Middle frontal gyrus (tissue), 1 donor: ENCODE measurements at regions not wholly inside any gene's neighbourhood (a gene's known extent, or its start where the extent isn't known, plus 50 kb on each side); places are given as distances from the start of the nearest gene placed in this dataset.

Source experiments
- DNase-seq: peaks from one replicate; pipeline ENCODE4 v3.0.0-alpha.2; 2015; ENCODE audit warnings: low spot score; ENCODE audit errors: extremely low spot score

DNA sequence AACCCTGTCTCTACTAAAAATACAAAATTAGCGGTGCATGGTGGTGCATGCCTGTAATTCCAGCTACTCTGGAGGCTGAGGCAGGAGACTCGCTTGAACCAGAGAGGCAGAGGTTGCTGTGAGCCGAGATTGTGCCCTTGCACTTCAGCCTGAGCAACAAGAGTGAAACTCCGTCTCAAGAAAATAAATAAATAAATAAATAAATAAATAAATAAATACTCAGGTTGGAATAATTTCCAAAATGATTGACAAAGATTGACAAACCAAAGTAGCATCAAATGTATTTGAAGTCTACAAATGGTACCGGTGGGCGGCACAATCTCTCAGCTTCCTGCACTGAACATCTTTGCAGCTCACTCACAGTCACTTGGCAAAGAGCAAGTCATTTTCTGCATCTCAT, 144.1 kb upstream of the NRSN1 start:
- DNase-seq: no peak

DNA sequence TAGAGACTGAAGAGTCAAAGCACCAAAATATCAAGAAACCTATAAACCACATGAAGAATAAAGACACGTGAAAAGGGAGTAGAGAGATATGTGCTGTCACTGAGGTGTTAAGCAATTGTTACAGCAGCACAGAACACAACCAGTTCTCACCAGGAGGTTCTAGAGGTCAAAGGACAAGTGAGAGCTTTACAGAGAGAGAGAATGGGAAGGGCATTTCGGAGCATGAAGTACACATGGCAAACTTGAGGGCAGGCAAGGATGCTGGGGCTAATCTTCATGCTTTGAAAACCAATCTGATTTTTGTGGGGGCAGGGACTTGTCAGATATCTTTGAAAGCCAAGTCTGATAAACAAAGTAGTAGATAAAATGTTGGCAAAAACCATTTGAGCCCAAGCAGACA, 142.3 kb upstream of the NRSN1 start:
- DNase-seq: no peak

DNA sequence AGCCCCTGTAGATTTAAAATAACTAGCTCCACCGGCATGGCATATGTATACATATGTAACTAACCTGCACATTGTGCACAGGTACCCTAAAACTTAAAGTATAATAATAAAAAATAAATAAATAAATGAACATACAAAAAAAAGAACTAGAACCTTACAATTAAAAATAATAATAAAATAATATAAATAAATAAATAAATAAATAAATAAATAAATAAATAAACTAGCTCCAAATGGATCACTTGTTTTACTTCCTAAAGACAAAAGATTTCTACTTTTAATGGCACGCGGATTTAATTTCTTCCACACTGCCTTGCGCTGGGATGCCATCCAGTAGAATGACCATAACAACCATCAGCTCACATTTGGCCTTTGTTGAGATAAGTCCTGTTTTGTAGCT, 141.0 kb upstream of the NRSN1 start:
- no peak for DNase-seq

DNA sequence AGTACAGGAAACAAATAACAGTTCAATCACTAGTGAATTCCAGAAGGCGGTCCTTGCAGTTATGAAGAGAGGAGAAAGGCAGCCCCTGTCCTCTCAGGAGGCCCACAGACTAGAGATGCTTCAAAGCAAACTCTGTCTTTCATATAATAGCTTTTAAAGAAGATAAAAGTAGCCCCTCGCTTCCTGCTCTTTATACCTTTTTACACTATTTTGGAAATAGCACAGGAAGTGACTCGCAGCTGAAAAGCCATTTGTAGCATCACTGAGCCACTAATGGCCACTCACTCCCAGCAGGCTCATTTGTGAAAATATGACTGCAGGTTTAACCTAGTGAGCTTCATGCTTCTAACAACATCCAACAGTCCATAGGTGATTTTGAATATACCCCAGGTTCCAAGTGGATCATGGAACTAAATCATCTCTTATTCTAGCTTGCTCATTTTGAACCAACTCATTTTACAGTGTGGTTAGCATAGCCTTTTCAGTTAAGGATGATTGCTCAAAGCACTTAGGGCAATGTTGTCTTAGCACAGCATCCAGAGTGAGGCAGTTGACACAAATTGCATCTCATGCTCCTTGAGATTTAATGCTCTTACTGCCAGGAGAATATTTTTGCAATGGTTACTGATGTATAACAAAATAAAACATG, 136.0 kb upstream of the NRSN1 start:
- no peak for DNase-seq

DNA sequence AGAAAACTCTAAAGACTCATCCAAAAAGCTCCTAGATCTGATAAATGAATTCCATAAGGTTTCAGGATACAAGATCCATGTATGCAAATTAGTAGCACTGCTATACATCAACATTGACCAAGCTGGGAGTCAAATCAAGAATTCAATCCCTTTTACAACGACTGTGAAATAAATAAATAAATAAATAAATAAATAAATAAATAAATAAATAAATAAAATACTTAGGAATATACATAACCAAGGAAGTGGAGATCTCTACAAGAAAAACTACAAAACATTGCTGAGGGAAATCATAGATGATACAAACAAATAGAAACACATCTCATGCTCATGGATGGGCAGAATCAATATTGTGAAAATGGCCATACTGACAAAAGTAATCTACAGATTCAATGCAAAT, 132.0 kb upstream of the NRSN1 start:
- DNase-seq: no peak

DNA sequence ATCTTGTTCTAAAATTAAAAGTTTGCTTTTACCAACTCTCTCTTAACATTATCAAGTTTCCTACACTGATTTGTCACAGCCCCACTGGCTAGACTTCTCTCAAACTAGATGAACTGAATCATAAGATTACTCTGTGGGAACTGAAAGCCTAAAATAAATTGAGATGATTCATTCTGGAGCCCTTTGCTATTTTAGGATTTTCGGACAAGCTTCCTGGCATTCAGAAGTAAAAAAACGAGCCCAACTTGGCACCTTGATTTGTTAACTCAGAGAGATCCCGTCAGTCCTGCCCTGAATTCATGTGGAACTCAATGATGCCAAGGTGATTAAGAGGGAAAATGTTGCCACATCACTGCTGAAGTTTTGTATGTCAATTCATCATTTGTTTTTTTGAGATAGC, 122.0 kb upstream of the NRSN1 start:
- DNase-seq: peak; percentile 70

DNA sequence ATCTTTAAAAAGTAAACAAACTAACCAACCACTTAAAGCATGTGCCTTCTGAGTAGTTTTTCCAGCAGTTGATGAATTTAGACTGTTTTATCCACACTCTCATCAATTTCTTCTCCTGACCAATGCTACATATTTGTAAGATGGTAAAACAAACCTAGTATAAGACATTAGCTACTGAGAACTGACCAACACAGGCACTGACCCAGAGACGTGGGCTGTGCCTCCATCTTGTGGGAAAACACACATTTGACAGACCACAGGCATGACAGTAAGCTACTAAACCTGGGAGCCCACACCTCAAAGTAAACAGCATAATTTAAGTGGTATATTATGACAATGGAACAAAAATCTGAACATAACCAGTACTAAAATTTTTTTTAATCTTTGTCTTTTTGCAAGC, 121.4 kb upstream of the NRSN1 start:
- DNase-seq: no peak

DNA sequence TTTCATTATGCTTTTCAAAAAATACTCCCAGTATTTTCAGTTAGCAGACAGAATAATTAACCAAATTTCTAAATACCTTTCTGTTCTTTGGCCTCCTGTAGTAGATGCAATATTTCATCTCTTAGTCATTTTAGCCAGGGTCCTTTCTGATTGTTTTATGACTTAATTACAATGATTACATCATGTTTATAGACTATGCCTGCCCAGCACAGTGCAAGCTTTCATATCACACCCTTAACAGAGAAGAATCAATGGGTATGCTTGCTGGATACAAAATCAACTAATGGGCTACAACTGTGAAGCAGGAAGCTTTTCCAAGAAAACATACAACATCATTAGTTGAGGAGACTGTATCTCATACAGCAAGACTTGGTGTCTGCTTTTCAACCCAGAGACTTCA, 119.8 kb upstream of the NRSN1 start:
- DNase-seq: no peak

DNA sequence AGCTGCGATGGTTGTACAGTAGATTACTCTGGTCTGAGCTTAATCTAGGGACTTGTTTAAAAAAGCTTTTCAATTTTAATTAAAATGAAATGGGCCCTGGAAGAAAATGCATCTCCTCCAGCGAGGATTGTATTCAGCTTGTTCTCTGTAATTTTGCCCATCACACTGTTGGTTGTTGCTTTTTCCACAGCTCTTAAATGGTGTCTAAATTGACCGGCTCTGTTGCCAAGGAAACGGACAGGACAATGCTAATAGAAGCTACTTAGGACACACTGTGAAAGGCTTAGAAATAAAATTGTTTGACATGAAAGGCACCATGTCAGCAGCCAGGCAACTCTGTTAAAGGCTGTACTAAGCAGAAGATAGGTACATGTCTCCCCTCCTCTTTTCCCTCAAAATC, 116.7 kb upstream of the NRSN1 start:
- no peak for DNase-seq

DNA sequence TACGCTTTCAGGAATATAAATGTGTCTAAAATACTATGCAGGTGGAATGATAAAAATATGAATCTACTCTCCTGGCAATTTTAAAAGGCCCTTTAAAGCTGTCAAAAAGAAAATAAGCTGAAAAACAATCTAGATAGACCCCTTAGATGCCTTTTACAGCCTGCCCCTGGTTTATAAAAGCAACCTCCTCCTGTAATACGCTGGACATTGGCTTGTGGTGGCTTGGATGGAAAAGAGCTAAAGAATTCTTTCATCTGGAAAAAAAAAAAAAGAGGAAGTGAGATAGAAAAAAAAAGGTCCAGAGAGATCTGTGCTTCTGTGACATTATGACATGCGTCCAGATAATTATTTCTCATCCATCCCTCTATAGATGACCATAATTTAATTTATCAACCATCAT, 115.9 kb upstream of the NRSN1 start:
- DNase-seq: no peak

DNA sequence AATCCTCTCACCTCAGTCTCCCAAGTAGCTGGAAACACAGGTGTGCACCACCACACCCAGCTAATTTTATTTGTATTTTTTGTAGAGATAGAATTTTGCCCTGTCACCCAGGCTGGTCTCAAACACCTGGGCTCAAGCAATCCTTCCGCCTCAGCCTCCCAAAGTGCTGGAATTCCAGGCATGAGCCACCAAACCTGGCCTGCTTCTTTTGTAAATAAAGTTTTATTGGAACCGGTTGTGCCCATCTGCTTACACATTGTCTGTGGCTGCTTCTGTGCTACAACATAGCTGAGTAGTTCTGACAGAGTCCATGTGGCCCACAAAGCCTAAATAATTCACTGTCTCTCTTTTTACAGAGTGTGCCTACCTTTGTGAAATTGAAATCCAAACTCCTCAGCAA, 109.7 kb upstream of the NRSN1 start:
- no peak for DNase-seq

DNA sequence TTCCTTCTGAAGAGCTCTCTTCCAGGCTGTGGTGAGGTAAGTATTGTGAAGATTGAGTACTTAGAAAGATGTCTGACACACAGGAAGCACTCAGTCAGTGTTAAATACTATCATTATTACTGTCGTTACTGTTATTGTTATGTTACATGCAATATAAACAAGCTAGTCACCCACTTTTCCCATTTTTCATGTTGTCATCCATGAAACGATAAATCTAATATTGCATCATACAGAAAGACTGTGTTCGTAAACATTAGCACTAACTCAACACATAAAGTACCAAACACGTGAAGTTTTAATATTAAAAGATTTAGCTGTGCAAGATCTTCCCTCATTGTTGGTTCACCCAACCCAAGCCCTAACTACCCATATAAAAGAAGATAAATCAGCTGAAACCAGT, 109.2 kb upstream of the NRSN1 start:
- DNase-seq: no peak

DNA sequence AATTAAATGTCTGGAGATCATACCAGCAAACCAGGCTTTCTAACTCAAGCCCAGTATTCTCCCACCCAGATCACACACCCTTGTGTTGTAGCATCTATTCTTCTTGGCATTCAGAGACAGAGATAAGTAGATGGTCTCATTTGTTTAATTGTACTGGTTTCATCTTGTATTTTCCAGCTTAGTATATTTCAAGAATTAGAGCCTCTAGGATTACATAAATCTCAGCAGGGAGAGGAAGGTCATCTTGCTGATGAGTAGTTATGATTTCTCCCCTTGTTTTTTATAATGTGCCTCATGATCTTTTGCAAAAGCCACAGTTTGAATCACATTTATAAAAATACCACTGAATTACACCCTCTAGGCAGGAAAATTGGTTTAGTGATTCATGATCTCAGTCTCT, 106.6 kb upstream of the NRSN1 start:
- DNase-seq: no peak

DNA sequence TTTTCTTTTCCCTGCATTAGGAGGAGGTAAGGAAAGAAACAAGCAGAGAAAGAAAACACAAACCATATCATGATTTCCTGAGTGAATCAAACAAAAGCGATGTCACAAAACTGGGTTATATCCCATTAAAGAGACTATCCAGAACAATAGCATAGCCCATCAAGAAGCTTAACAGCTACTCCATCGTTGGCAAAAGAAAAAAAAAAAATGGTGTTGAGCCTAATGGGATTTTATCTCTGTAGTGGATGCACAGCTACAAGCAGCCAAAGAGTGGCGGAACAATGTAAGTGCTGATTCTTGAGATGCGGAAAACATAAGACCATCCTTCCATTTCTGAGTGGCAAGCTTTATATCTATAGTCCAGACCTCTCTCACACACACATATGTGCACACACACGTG, 106.2 kb upstream of the NRSN1 start:
- DNase-seq: no peak

DNA sequence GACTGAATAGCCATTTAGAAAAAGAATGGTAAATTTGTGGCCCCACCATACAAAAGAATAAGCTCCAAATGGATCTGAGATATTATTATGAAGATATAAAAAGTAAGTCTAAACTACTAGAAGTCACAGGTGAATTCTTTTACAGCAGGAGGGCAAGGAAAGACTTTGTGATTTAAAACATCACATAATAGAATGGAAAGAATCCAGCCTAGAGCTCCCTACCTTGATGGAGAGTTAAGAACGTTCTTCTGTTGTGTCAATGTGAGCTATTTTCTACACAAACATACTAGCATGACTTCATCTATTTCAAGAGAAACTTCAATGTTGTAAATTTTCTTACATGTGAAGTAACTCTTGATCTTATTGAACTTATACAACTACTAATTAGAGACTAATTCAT, 100.0 kb upstream of the NRSN1 start:
- no peak for DNase-seq

DNA sequence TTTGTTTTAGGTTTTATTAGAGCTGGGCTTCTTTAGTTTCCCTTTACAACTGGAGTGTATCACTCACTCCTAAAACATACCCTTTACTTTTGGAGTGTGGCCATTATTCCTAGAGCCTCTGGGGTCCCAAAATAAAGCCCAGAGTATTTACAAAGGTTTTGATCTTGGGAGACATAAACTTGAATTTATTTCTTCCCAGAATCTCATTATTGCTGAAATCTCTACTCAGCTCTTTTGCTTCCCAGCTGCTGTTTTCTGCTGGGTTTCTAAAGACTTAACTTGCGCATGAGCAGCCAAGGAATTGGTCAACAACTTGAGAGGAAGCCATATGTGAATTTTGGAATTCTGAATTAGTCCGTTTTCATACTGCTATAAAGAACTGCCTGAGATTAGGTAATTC, 94.5 kb upstream of the NRSN1 start:
- DNase-seq: no peak

DNA sequence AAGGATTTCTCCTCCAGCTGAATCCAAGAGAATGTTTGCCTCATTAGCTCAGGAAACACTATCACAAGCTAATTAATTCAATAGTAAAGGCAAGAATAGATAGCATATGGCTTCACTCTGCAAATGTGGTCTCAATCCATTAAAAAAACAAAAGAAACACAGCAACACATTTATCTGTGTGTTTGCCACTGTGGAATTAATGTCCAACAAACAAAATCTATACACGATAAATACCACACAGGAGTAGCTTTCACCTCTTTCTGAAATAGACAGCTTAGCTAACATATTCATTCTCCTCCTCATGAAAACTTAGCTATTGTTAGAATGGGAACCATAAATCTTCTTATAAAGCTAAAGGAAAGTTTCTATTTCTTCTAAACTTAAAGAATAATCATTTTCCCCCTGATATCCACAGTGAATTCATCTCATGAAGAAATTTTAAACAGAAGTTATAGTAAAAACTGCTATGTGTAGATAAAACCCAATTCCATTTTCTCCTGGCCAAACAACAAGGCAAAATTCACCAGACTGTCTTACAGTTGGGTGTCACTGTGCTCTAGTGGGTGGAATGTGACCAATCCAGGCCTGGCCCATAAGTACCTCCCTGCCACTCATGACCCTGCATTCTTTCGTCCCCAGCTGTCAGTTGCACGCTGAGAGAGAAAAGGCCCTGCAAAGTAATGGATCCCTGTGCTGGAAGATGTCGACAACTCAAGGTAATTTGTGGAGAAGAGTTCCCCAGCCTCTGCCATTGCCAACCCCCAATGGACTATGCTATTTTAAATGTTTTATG, 92.9 kb upstream of the NRSN1 start:
- no peak for DNase-seq

DNA sequence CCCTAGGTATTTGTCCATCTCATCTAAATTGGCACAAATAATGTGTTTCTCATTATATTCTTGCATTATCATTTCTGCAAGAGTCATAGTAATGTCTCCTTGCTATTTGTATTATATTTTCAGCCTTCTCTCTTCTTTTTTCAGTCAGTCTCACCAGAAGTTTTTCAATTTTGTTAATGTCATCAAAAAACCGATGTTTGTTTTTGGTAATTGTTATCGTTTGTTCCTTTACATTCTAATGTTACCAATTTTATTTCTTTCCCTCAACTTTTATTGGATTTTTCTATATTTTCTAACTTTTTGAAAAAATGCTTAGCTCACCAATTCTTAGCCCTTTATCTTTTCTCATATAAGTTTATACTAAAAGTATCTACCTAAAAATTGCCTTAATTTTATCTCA, 82.2 kb upstream of the NRSN1 start:
- DNase-seq: no peak

DNA sequence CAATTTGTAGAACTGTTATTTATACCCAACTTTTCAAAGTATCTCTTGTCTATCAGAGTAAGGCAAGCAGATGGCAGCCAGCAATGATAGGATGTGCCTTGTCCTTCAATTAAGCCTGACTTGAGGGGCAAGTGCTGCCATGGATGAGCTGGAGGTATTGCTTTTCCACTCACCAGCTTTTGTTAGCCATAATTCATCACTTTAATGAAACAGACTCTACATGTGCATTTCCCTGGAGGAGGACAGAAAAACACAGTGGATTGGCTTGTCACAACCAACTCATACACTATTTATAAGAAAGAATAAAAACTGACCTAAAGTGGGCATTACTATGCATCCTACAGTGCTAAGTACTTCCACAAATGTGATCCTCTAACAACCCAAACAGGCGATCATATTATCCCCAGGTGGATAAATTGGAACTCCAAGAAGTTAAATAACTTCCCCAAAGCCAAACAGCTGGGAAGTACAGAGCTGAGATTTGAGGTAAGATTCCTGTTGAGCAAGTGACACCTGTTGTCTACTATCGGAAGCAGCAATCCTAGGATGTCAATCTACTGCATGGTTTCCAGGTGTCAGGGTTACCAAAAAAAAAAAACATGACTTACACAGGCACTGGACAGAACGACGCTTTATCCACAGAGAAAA, 73.9 kb upstream of the NRSN1 start:
- no peak for DNase-seq

DNA sequence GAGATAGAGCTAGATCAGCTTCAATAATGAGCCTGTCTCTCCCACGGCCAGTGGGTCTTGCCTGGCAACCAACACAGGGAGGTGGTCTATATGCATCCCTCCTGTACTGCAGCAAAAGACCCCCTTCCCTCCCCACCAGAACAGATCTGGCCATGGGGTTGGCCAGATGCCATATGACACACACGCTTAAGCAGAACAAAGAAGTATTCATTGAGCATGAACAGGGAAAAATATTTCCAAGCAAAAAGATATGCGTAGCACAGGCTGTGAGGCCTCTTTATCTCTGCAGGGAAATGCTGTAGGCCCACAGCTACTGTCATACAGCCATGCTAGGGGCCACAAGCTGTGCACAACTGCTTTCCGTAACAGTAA, 73.4 kb upstream of the NRSN1 start:
- no peak for DNase-seq

DNA sequence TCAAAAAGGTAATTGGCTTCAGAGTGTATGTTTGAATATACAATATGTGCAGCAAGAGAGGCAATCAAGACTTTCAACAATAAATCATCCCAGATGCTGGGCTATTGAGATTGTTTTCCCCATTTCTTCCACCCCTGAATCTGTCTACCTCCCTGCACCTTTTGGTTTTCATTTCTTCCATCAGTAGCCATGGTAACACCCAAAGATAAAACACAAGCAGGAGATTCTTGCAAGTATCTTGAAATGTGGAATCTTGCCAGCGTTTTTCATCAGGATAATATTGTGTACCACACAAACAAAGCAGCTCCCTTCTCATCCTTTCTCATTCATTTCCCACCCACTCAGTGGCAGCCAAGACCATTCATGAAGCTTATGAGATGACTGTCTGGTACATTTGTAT, 73.0 kb upstream of the NRSN1 start:
- DNase-seq: no peak

DNA sequence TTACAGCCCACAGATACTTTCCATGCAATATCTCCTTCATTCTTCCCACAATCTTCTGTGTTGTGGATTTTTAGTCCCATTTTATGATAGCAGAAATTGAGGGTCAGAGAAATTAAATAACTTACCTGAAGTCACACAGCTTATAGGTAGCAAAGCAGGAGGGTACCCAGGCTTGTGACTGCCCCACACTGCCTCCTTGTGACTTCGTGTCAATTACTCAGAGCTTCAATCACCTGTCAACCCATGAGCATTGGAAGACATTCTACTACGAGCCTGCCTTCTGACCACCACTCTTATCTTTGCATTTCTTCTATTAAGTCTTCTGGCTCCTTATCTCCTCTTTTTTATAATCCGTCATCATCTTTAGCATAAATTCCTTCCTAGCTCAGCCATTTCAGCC, 71.6 kb upstream of the NRSN1 start:
- DNase-seq: no peak

DNA sequence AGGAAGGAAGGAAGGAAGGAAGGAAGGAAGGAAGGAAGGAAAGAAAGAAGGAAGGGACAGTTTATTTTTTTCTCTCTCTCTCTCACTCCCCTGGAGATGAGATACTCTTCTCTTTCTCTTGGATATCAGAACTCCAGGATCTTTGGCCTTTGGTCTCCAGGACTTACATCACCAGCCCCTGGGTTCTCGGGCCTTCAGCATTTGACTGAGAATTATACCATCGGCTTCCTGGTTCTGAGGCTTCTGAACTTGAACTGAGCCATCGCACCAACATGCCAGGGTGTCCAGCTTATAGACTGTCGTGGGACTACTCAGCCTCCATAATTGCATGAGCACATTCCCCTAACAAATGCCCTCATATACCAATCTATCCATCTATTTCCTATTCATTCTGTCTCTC, 69.4 kb upstream of the NRSN1 start:
- DNase-seq: no peak
